Smooth muscle cell (in vitro differentiated cells): ENCODE measurements at regions not wholly inside any gene's neighbourhood (a gene's known extent, or its start where the extent isn't known, plus 50 kb on each side); places are given as distances from the start of the nearest gene placed in this dataset.

Source experiments
- DNase-seq: peaks from one replicate; lab custom pipeline; 2025; ENCODE audit not compliant: unreplicated experiment; lab: John Stamatoyannopoulos, UW
- H2AFZ ChIP-seq: fragments of 200-600 bp; sonication (generic); 2 replicates; pipeline ENCODE4 v1.6.0; 2016; ENCODE audit warnings: antibody characterized with exemption, low read depth, mild to moderate bottlenecking
- H3F3A ChIP-seq: fragments of 200-600 bp; sonication (generic); 2 replicates; pipeline ENCODE4 v1.6.0; 2017; ENCODE audit warnings: antibody characterized with exemption, low read depth
- H3K27ac ChIP-seq: fragments of 200-600 bp; sonication (generic); 2 replicates; pipeline ENCODE4 v1.5.1; 2016; ENCODE audit warnings: low read depth, mild to moderate bottlenecking
- H3K27me3 ChIP-seq: fragments of 200-600 bp; sonication (generic); 2 replicates; pipeline ENCODE4 v1.6.1; 2016; ENCODE audit warnings: low read depth, mild to moderate bottlenecking
- H3K36me3 ChIP-seq: fragments of 200-600 bp; sonication (generic); 2 replicates; pipeline ENCODE4 v1.5.1; 2016; ENCODE audit warnings: low read depth
- H3K4me1 ChIP-seq: fragments of 200-600 bp; sonication (generic); 2 replicates; pipeline ENCODE4 v1.5.1; 2016; ENCODE audit warnings: low read depth
- H3K4me2 ChIP-seq: fragments of 200-600 bp; sonication (generic); 2 replicates; pipeline ENCODE4 v1.6.0; 2016; ENCODE audit warnings: mild to moderate bottlenecking
- H3K4me3 ChIP-seq: fragments of 200-600 bp; sonication (generic); 2 replicates; pipeline ENCODE4 v1.5.1; 2016; ENCODE audit warnings: mild to moderate bottlenecking
- H3K79me2 ChIP-seq: fragments of 200-600 bp; sonication (generic); 2 replicates; pipeline ENCODE4 v1.6.0; 2016; ENCODE audit warnings: low read depth, mild to moderate bottlenecking
- H3K9ac ChIP-seq: fragments of 200-600 bp; sonication (generic); 2 replicates; pipeline ENCODE4 v1.6.0; 2016; ENCODE audit warnings: low read depth
- H3K9me3 ChIP-seq: fragments of 200-600 bp; sonication (generic); replicated peaks from 2 replicates; pipeline ENCODE4 v1.5.1; 2016; ENCODE audit warnings: low read depth
- H4K20me1 ChIP-seq: fragments of 200-600 bp; sonication (generic); 2 replicates; pipeline ENCODE4 v1.6.0; 2016; ENCODE audit warnings: low read depth
- WGBS: methylation state at CpG from one replicate; pipeline ENCODE4 v1.1.7; 2016; ENCODE audit warnings: low lambda C conversion rate; 5-methylcytosine and 5-hydroxymethylcytosine counted together
- TF ChIP-seq, protein P1 (sequence below): fragments of 200-600 bp; sonication (generic); IDR thresholded peaks from 2 replicates; pipeline ENCODE4 v1.5.1; 2017; ENCODE audit warnings: borderline replicate concordance, mild to moderate bottlenecking, antibody characterized with exemption; ENCODE audit not compliant: insufficient read depth, poor library complexity, severe bottlenecking

- Histone ChIP-seq H3K4me1 (peaks cover 5% of the 10 kb centered on the region), H4K20me1 (no peaks in the 10 kb centered on the region), H3K79me2 (no peaks in the 10 kb centered on the region), H3K4me3 (no peak overlapping the region), H3K36me3 (no peaks in the 10 kb centered on the region), H3F3A (no peaks in the 10 kb centered on the region), H3K9me3 (no peaks in the 10 kb centered on the region), H2AFZ (no peak overlapping the region), H3K4me2 (no peak overlapping the region), H3K27me3 (peaks cover 11% of the 10 kb centered on the region), H3K9ac (no peak overlapping the region), H3K27ac (no peak overlapping the region)
- TF ChIP-seq, protein P1, sequence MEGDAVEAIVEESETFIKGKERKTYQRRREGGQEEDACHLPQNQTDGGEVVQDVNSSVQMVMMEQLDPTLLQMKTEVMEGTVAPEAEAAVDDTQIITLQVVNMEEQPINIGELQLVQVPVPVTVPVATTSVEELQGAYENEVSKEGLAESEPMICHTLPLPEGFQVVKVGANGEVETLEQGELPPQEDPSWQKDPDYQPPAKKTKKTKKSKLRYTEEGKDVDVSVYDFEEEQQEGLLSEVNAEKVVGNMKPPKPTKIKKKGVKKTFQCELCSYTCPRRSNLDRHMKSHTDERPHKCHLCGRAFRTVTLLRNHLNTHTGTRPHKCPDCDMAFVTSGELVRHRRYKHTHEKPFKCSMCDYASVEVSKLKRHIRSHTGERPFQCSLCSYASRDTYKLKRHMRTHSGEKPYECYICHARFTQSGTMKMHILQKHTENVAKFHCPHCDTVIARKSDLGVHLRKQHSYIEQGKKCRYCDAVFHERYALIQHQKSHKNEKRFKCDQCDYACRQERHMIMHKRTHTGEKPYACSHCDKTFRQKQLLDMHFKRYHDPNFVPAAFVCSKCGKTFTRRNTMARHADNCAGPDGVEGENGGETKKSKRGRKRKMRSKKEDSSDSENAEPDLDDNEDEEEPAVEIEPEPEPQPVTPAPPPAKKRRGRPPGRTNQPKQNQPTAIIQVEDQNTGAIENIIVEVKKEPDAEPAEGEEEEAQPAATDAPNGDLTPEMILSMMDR = no peak
- no peak for DNase-seq
- 77% methylated on average over 2 of the region's 2 CpGs for WGBS
These were observed 179.8 kb upstream of the PDE1C start for GRCh38 chr7:32250003-32250402.

DNA sequence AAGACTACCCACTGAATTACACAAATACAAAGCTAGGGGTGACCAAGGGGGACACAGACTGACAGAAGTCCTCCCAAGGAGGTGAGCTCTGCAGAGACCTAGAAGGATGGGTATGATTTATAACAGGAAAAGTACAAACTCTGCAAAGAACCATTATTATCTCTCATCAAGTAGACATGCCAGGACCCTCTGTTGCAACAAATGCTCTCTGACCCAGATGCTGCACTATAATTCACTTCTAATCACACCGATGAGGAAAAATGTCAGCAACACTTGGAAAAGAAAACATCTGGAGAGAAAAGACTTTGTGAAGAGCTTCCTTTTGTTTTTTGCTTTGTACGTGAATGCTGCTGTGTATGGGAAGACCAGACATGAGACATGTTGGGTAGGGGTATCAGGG lies 178.3 kb upstream of the PDE1C start:
- no peak overlapping the region for H2AFZ ChIP-seq
- no peaks in the 10 kb centered on the region for H3F3A ChIP-seq
- DNase-seq = no peak
- H3K4me3 ChIP-seq = no peak overlapping the region
- no peaks in the 10 kb centered on the region for H3K9me3 ChIP-seq
- H3K4me2 ChIP-seq = no peak overlapping the region
- peaks cover 2% of the 10 kb centered on the region for H3K4me1 ChIP-seq
- H3K27me3 ChIP-seq = peaks cover 11% of the 10 kb centered on the region
- no peak overlapping the region for H3K27ac ChIP-seq
- no peaks in the 10 kb centered on the region for H3K79me2 ChIP-seq
- 75% methylated on average over 2 of the region's 2 CpGs for WGBS
- H4K20me1 ChIP-seq = no peaks in the 10 kb centered on the region
- no peak overlapping the region for H3K9ac ChIP-seq
- TF ChIP-seq, protein P1 = no peak
- H3K36me3 ChIP-seq = no peaks in the 10 kb centered on the region

DNA sequence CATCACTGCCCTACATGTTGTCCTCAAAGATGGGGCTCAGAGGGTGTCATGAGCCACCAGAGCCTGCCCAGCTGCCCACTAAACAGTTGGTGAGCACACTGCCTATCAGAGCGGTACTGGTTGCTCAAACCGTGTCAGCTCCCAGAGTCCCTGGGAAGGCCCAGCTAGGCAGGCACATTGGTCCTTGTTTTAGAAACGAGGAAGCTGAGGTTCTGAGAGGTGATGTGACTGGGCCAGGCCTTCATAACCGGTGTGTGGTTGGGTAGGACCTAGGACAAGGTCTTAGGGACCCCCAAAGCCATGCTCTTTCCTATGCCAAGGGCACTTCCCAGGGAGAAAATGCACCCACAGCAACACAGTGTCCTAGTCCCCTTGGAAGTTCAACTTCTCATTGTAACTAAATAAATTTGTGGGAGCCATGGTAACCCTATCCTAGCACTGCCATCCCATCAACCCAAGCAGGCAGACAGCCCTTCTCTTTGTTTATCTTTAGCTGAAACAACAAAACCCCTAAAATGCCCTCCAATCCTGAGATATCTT lies 174.7 kb upstream of the PDE1C start:
- H3K27me3 ChIP-seq = peaks cover 15% of the 10 kb centered on the region
- WGBS = 76% methylated on average over 4 of the region's 4 CpGs
- no peak overlapping the region for H3K9ac ChIP-seq
- H3K36me3 ChIP-seq = no peaks in the 10 kb centered on the region
- no peak overlapping the region for H3K4me2 ChIP-seq
- no peak overlapping the region for H3K27ac ChIP-seq
- H3K4me1 ChIP-seq = no peaks in the 10 kb centered on the region
- H4K20me1 ChIP-seq = no peaks in the 10 kb centered on the region
- H2AFZ ChIP-seq = no peak overlapping the region
- DNase-seq = no peak
- TF ChIP-seq, protein P1 = no peak
- H3K4me3 ChIP-seq = no peak overlapping the region
- no peaks in the 10 kb centered on the region for H3K9me3 ChIP-seq
- no peaks in the 10 kb centered on the region for H3K79me2 ChIP-seq
- no peaks in the 10 kb centered on the region for H3F3A ChIP-seq

- Histone ChIP-seq H4K20me1 (no peaks in the 10 kb centered on the region), H3K36me3 (no peaks in the 10 kb centered on the region)
These were observed 173.6 kb upstream of the PDE1C start for GRCh38 chr7:32243687-32244290.

More at GRCh38 chr7:32243687-32244290, 173.6 kb upstream of the PDE1C start:
- H3K9me3 ChIP-seq = no peaks in the 10 kb centered on the region
- no peaks in the 10 kb centered on the region for H3F3A ChIP-seq
- no peak overlapping the region for H3K4me3 ChIP-seq
- H3K9ac ChIP-seq = no peak overlapping the region
- H3K27me3 ChIP-seq = peaks cover 11% of the 10 kb centered on the region
- WGBS = 88% methylated on average over 3 of the region's 3 CpGs
- H3K27ac ChIP-seq = no peak overlapping the region
- TF ChIP-seq, protein P1 = no peak
- H2AFZ ChIP-seq = no peak overlapping the region
- no peak for DNase-seq
- H3K79me2 ChIP-seq = no peaks in the 10 kb centered on the region
- H3K4me1 ChIP-seq = no peaks in the 10 kb centered on the region
- no peak overlapping the region for H3K4me2 ChIP-seq
